GM12872 (cell line): ENCODE measurements at regions not wholly inside any gene's neighbourhood (a gene's known extent, or its start where the extent isn't known, plus 50 kb on each side); places are given as distances from the start of the nearest gene placed in this dataset.

Experiments used
- CTCF ChIP-seq: IDR thresholded peaks from 3 replicates; pipeline ENCODE4 v1.5.1; 2011; ENCODE audit warnings: low read depth, mild to moderate bottlenecking, low read length, moderate library complexity; ENCODE audit not compliant: insufficient read depth

GRCh38 chr5:28703651-28704260 is 1665.4 kb upstream of the CDH9 start:
- TF ChIP-seq CTCF: no peak

GRCh38 chr5:28691526-28691925 is 1653.1 kb upstream of the CDH9 start:
- no peak for TF ChIP-seq CTCF

- no peak for TF ChIP-seq CTCF
Measured at GRCh38 chr5:28685794-28686193, 1647.4 kb upstream of the CDH9 start.

- TF ChIP-seq CTCF: no peak
Measured at GRCh38 chr5:28678899-28679298, 1640.5 kb upstream of the CDH9 start.

GRCh38 chr5:28666110-28666509 is 1627.7 kb upstream of the CDH9 start:
- TF ChIP-seq CTCF: no peak

- no peak for TF ChIP-seq CTCF
Measured at GRCh38 chr5:28648108-28648507, 1609.7 kb upstream of the CDH9 start.

GRCh38 chr5:28632607-28633006 is 1594.2 kb upstream of the CDH9 start:
- TF ChIP-seq CTCF: no peak
